Hepatocyte (in vitro differentiated cells): ENCODE measurements at regions not wholly inside any gene's neighbourhood (a gene's known extent, or its start where the extent isn't known, plus 50 kb on each side); places are given as distances from the start of the nearest gene placed in this dataset.

Experiments
- EZH2 ChIP-seq: fragments of 200-600 bp; sonication (generic); IDR thresholded peaks from 2 replicates; pipeline ENCODE4 v1.6.1; 2016; ENCODE audit warnings: antibody characterized with exemption, mild to moderate bottlenecking, borderline replicate concordance
- TF ChIP-seq, protein P1 (sequence below): fragments of 200-600 bp; sonication (generic); IDR thresholded peaks from 2 replicates; pipeline ENCODE4 v1.5.1; 2016; ENCODE audit warnings: antibody characterized with exemption, mild to moderate bottlenecking; ENCODE audit not compliant: poor library complexity

DNA sequence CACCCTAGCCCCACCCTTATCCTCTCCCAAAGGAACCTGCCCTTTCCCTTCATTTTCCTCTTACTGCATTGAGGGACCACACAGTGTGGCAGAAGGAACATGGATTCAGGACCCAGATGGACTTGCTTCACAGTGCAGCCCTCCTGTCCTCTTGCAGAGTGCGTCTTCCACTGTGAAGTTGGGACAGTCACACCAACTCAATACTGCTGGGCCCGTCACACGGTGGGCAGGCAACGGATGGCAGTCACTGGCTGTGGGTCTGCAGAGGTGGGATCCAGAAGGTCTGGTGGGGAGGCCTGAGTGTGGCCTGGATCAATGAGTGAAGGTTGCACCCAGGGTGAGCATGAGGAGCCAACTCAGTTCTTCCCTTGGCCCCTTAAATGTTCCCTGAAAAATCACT, 129.9 kb upstream of the B3GAT1 start:
- TF ChIP-seq, protein P1, sequence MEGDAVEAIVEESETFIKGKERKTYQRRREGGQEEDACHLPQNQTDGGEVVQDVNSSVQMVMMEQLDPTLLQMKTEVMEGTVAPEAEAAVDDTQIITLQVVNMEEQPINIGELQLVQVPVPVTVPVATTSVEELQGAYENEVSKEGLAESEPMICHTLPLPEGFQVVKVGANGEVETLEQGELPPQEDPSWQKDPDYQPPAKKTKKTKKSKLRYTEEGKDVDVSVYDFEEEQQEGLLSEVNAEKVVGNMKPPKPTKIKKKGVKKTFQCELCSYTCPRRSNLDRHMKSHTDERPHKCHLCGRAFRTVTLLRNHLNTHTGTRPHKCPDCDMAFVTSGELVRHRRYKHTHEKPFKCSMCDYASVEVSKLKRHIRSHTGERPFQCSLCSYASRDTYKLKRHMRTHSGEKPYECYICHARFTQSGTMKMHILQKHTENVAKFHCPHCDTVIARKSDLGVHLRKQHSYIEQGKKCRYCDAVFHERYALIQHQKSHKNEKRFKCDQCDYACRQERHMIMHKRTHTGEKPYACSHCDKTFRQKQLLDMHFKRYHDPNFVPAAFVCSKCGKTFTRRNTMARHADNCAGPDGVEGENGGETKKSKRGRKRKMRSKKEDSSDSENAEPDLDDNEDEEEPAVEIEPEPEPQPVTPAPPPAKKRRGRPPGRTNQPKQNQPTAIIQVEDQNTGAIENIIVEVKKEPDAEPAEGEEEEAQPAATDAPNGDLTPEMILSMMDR = no peak
- TF ChIP-seq EZH2 = no peak
